Type B pancreatic cell (in vitro differentiated cells): ENCODE measurements at regions not wholly inside any gene's neighbourhood (a gene's known extent, or its start where the extent isn't known, plus 50 kb on each side); places are given as distances from the start of the nearest gene placed in this dataset.

Experiments used
- DNase-seq: peaks from one replicate; pipeline ENCODE4 v3.0.0; 2021; ENCODE audit warnings: mixed read lengths; ENCODE audit not compliant: unreplicated experiment; ENCODE audit errors: extremely low spot score
- H3K27ac Mint-ChIP-seq: 2 replicates; pipeline ENCODE4 v1.8.0; 2021; ENCODE audit warnings: mild to moderate bottlenecking, mixed read lengths
- H3K27me3 Mint-ChIP-seq: 2 replicates; pipeline ENCODE4 v1.8.0; 2021; ENCODE audit warnings: mixed read lengths
- H3K36me3 Mint-ChIP-seq: 2 replicates; pipeline ENCODE4 v1.8.0; 2021; ENCODE audit warnings: mixed read lengths
- H3K4me1 Mint-ChIP-seq: one replicate; pipeline ENCODE4 v1.8.0; 2021; ENCODE audit warnings: mixed read lengths; ENCODE audit not compliant: unreplicated experiment
- H3K4me3 Mint-ChIP-seq: 2 replicates; pipeline ENCODE4 v1.8.0; 2021; ENCODE audit warnings: mild to moderate bottlenecking, mixed read lengths
- H3K9me3 Mint-ChIP-seq: 2 replicates; pipeline ENCODE4 v1.8.0; 2021; ENCODE audit warnings: mixed read lengths
- CTCF ChIP-seq: fragments of 200-600 bp; sonication (generic); conservative IDR thresholded peaks from 2 replicates; pipeline ENCODE4 v1.5.0; 2021; ENCODE audit warnings: antibody characterized with exemption, mild to moderate bottlenecking

- no peaks in the 10 kb centered on the region for H3K9me3 Mint-ChIP-seq
These were observed 142.8 kb upstream of the RAI2 start for GRCh38 chrX:18003876-18004275.

GRCh38 chrX:18002791-18003190, 141.7 kb upstream of the RAI2 start:
- Mint-ChIP-seq H3K4me3 (no peak overlapping the region), H3K9me3 (no peaks in the 10 kb centered on the region), H3K36me3 (no peaks in the 10 kb centered on the region), H3K27me3 (no peaks in the 10 kb centered on the region), H3K27ac (no peak overlapping the region), H3K4me1 (no peaks in the 10 kb centered on the region)
- DNase-seq = no peak
- TF ChIP-seq CTCF = no peak

More at GRCh38 chrX:18003876-18004275, 142.8 kb upstream of the RAI2 start:
- H3K4me3 Mint-ChIP-seq = no peak overlapping the region
- H3K27ac Mint-ChIP-seq = no peak overlapping the region
- no peaks in the 10 kb centered on the region for H3K36me3 Mint-ChIP-seq
- no peak for DNase-seq
- H3K27me3 Mint-ChIP-seq = no peaks in the 10 kb centered on the region
- TF ChIP-seq CTCF = no peak
- H3K4me1 Mint-ChIP-seq = no peaks in the 10 kb centered on the region

GRCh38 chrX:17994429-17994828, 133.3 kb upstream of the RAI2 start:
- H3K4me1 Mint-ChIP-seq = no peaks in the 10 kb centered on the region
- no peak for TF ChIP-seq CTCF
- H3K4me3 Mint-ChIP-seq = no peak overlapping the region
- no peak overlapping the region for H3K27ac Mint-ChIP-seq
- H3K36me3 Mint-ChIP-seq = no peaks in the 10 kb centered on the region
- no peaks in the 10 kb centered on the region for H3K9me3 Mint-ChIP-seq
- H3K27me3 Mint-ChIP-seq = no peaks in the 10 kb centered on the region
- no peak for DNase-seq

GRCh38 chrX:17993062-17993461, 132.0 kb upstream of the RAI2 start:
- no peak overlapping the region for H3K4me3 Mint-ChIP-seq
- H3K27me3 Mint-ChIP-seq = no peaks in the 10 kb centered on the region
- no peaks in the 10 kb centered on the region for H3K4me1 Mint-ChIP-seq
- no peak overlapping the region for H3K27ac Mint-ChIP-seq
- no peak for DNase-seq
- H3K36me3 Mint-ChIP-seq = no peaks in the 10 kb centered on the region
- no peak for TF ChIP-seq CTCF
- H3K9me3 Mint-ChIP-seq = no peaks in the 10 kb centered on the region

- Mint-ChIP-seq H3K36me3 (no peaks in the 10 kb centered on the region), H3K27me3 (no peaks in the 10 kb centered on the region), H3K4me3 (no peak overlapping the region), H3K4me1 (peaks cover 7% of the 10 kb centered on the region), H3K27ac (no peak overlapping the region), H3K9me3 (peaks cover 6% of the 10 kb centered on the region)
- no peak for DNase-seq
- no peak for TF ChIP-seq CTCF
These were observed 129.4 kb upstream of the RAI2 start for GRCh38 chrX:17990532-17990931.

- Mint-ChIP-seq H3K4me3 (no peak overlapping the region), H3K27ac (no peak overlapping the region), H3K9me3 (peaks cover 13% of the 10 kb centered on the region), H3K36me3 (no peaks in the 10 kb centered on the region), H3K27me3 (no peaks in the 10 kb centered on the region), H3K4me1 (peaks cover 7% of the 10 kb centered on the region)
- DNase-seq = no peak
- no peak for TF ChIP-seq CTCF
These were observed 126.7 kb upstream of the RAI2 start for GRCh38 chrX:17987783-17988182.
